ENCODE measurements at regions not wholly inside any gene's neighbourhood (a gene's known extent, or its start where the extent isn't known, plus 50 kb on each side); places are given as distances from the start of the nearest gene placed in this dataset.

GRCh38 chr5:115432691-115433090 is 111.9 kb downstream of the FEM1C start:
- Mint-ChIP-seq H3K27ac (no peak overlapping the region), H3K27me3 (ENCODE audit: low read depth) (no peaks in the 10 kb centered on the region; the same call in 1 of the 2 replicates), H3K4me3 (no peak overlapping the region), H3K4me1 (peaks cover 3 to 10% of the 10 kb centered on the region in 2 experiments), H3K36me3 (ENCODE audit: insufficient read depth in 1 of 3, low read depth in 3 of 3) (no peaks in the 10 kb centered on the region), H3K9me3 (no peaks in the 10 kb centered on the region; a peak in 2 of 5 replicates)
- H4K5ac ChIP-seq (ENCODE audit: insufficient read length, low read depth, low read length) = no peak overlapping the region
- TF ChIP-seq CTCF (conservative IDR thresholded peaks at IDR 0.05) = no peak
- H3K23ac ChIP-seq (ENCODE audit: insufficient read length, low read depth, low read length) = no peak overlapping the region
- no peaks in the 10 kb centered on the region for H3K79me1 ChIP-seq (ENCODE audit: insufficient read depth, low read depth, low read length, poor library complexity, severe bottlenecking)
- no peaks in the 10 kb centered on the region for H3K4me1 ChIP-seq (ENCODE audit: insufficient read depth, low read length)
- no peak overlapping the region for H3K4ac ChIP-seq (ENCODE audit: low read depth, low read length)
- no peak overlapping the region for H3K4me2 ChIP-seq (ENCODE audit: insufficient read depth, insufficient read length, low read length)
- H2AK5ac ChIP-seq (ENCODE audit: insufficient read length, low read length) = no peak overlapping the region
- H3K23me2 ChIP-seq (ENCODE audit: insufficient read length, low read depth, low read length, poor library complexity, severe bottlenecking) = no peaks in the 10 kb centered on the region
- DNase-seq = no peak
- no peaks in the 10 kb centered on the region for H3K9me3 ChIP-seq (ENCODE audit: control insufficient read depth, low read depth, low read length)
- no peak overlapping the region for H3K9ac ChIP-seq (ENCODE audit: extremely low read depth, insufficient read length, low read length)
- H2BK20ac ChIP-seq (ENCODE audit: low read depth, low read length, poor library complexity, severe bottlenecking) = no peak overlapping the region
- no peak overlapping the region for H3K27ac ChIP-seq (ENCODE audit: insufficient read length, low read depth, low read length)
- no peak overlapping the region for H3K18ac ChIP-seq (ENCODE audit: insufficient read length, low read depth, low read length)
- no peak overlapping the region for H3K14ac ChIP-seq (ENCODE audit: insufficient read depth, low read length)
- H3K27me3 ChIP-seq (ENCODE audit: insufficient read depth, low read length) = no peaks in the 10 kb centered on the region
- no peak overlapping the region for H2BK12ac ChIP-seq (ENCODE audit: insufficient read length, low read depth, low read length)
- H2BK5ac ChIP-seq (ENCODE audit: insufficient read length, low read length) = no peak overlapping the region
- H3K56ac ChIP-seq (ENCODE audit: insufficient read length, low read depth, low read length) = no peak overlapping the region
- H2AFZ ChIP-seq (ENCODE audit: low read length) = no peak overlapping the region
- no peak overlapping the region for H4K91ac ChIP-seq (ENCODE audit: insufficient read length, low read depth, low read length)
- H3T11ph ChIP-seq (ENCODE audit: low read length) = no peak overlapping the region
- H2BK15ac ChIP-seq (ENCODE audit: low read depth, low read length) = no peak overlapping the region
- no peak overlapping the region for H2BK120ac ChIP-seq (ENCODE audit: low read depth, low read length, poor library complexity, severe bottlenecking)
- no peaks in the 10 kb centered on the region for H3K79me2 ChIP-seq (ENCODE audit: insufficient read depth, low read length)
- no peaks in the 10 kb centered on the region for H4K20me1 ChIP-seq (ENCODE audit: control insufficient read depth, insufficient read depth, insufficient read length)
- no peak overlapping the region for H4K8ac ChIP-seq (replicated peaks; ENCODE audit: insufficient read length, low read depth, low read length)
